ENCODE measurements at regions not wholly inside any gene's neighbourhood (a gene's known extent, or its start where the extent isn't known, plus 50 kb on each side); places are given as distances from the start of the nearest gene placed in this dataset.

DNA sequence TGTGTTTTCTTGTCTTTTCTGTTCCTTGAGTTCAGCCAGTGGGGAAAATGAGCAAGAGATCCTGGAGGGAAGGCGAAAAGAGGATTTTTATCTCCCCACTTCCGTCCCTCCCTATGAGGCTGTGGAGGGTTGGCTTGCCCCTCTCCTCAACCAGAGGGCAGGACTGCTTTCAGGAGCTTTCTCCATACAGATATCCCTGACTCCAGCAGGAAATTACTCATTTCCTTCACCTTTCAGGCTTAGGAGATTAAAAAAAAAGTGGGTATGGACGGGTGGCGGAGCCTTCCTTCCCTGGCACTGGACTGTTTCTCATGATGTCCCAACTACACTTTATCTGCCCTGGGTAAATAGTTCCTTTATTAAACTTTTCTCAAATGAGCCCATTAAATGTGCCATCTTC is 241.2 kb downstream of the FRK start (continued):
- no peak for TF ChIP-seq POLR2AphosphoS5 (IDR thresholded peaks at IDR 0.05; ENCODE audit: low read depth)
- TF ChIP-seq ZNF462 (CRISPR knock-in tag; IDR thresholded peaks at IDR 0.05), result no peak

DNA sequence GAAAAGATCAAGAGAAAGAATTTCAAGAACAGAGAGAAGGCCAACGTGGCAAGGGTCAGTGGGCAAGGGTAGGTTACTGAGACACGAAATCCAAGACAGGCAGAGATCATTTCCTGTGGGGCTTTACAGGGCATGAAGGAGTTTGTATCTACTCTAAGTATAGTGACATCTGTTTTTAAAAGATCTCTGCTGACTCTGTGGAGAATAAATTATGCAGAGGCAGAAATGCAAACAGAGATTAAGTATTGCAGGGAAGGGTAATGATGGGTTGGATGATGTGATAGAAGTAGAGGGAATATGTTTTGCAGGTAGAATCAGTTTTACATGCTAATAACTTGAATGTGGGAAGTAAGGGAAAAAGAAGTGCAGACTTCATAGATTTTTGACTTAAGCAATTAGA is 243.5 kb downstream of the FRK start:
- Histone ChIP-seq H2AFZ (no peak overlapping the region), H3K4me2 (no peak overlapping the region), H4K20me1 (replicated peaks; ENCODE audit: insufficient read depth) (no peaks in the 10 kb centered on the region), H3K9me2 (ENCODE audit: insufficient read depth) (no peaks in the 10 kb centered on the region), H3F3A (replicated peaks; ENCODE audit: low read depth) (no peaks in the 10 kb centered on the region), H3K4me1 (ENCODE audit: insufficient read depth) (no peaks in the 10 kb centered on the region), H3K27ac (ENCODE audit: low read depth) (no peak overlapping the region), H3K36me3 (ENCODE audit: insufficient read depth) (no peaks in the 10 kb centered on the region), H3K27me3 (ENCODE audit: insufficient read depth) (no peaks in the 10 kb centered on the region), H3K4me3 (no peak overlapping the region), H3K79me2 (replicated peaks; ENCODE audit: insufficient read depth) (no peaks in the 10 kb centered on the region)
- Mint-ChIP-seq H3K36me3 (ENCODE audit: low read depth) (no peaks in the 10 kb centered on the region), H3K4me1 (peaks cover 11% of the 10 kb centered on the region), H3K4me3 (no peak overlapping the region), H3K27ac (0 out of 2 replicates have a peak overlapping the region, but pooled peaks have one; percentile 0), H3K9me3 (peaks cover 5% of the 10 kb centered on the region; the same call in 1 of the 3 replicates), H3K27me3 (ENCODE audit: insufficient read depth, low read depth, poor library complexity) (no peaks in the 10 kb centered on the region)
- no peak for DNase-seq (ENCODE audit: low spot score)
- no peak for ATAC-seq
- TF ChIP-seq STAT1 (IDR thresholded peaks at IDR 0.05; ENCODE audit: unreplicated experiment) (no peak), CTCF (conservative IDR thresholded peaks at IDR 0.05; ENCODE audit: low read depth in 2 of 2) (no peak), NANOG (IDR thresholded peaks at IDR 0.05; ENCODE audit: borderline replicate concordance) (no peak), CREB1 (CRISPR knock-in tag; IDR thresholded peaks at IDR 0.05; ENCODE audit: low read depth) (no peak), ZNF331 (CRISPR knock-in tag; IDR thresholded peaks at IDR 0.05; ENCODE audit: low read depth) (no peak)

Measured in GM23338 (cell line).